ENCODE measurements at regions not wholly inside any gene's neighbourhood (a gene's known extent, or its start where the extent isn't known, plus 50 kb on each side); places are given as distances from the start of the nearest gene placed in this dataset.

DNA sequence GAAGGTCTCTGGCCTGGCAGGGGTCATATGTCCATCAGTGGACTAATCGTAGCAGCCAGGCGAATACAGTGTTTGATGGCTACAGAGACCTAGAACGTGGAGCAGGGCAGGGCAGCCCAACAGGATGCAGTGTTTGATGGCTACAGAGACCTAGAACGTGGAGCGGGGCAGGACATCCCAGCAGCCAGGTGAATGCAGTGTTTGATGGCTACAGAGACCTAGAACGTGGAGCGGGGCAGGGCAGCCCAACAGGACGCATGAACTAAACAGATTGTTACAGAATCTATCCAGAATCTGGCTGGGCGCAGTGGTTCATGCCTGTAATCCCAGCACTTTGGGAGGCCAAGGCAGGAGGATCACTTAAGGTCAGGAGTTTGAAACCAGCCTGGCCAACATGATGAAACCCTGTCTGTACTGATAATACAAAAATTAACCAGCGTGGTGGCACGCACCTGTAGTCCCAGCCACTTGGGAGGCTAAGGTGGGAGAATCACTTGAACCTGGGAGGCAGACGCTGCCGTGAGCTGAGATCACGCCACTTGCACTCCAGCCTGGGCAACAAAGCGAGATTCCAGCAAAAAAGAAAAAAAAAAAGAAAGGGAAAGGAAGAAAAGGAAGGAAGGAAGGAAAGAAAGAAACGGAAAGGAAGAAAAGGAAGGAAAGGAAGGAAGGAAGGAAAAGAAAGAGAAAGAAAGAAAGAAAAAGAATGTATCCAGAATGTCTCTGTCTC is 65.2 kb upstream of the RPH3AL start:
- Histone ChIP-seq H3K9me3 (no peaks in the 10 kb centered on the region), H3K4me1 (ENCODE audit: low read depth) (no peaks in the 10 kb centered on the region), H3K4me3 (no peak overlapping the region), H3K36me3 (ENCODE audit: low read depth) (no peaks in the 10 kb centered on the region)
- TF ChIP-seq CTCF (IDR thresholded peaks at IDR 0.05) = no peak
- DNase-seq = no peak
- no peak for ATAC-seq
- intact Hi-C loops (cut with DNase I, micrococcal nuclease) = loop anchor here in 1 of 2 donors (5.0 kb wide), 1 partner anchor 269 kb away; no protein-coding TSS in a partner anchor

- Histone ChIP-seq H3K4me1 (ENCODE audit: low read depth) (peaks cover 10% of the 10 kb centered on the region), H3K9me3 (no peaks in the 10 kb centered on the region), H3K4me3 (no peak overlapping the region), H3K36me3 (ENCODE audit: low read depth) (no peaks in the 10 kb centered on the region)
- ATAC-seq (peak; percentile 63), DNase-seq (peak in 1 of 3 donors; percentile 52)
- intact Hi-C loops (cut with DNase I, micrococcal nuclease) = loop anchor here in 1 of 2 donors (5.0 kb wide), 1 partner anchor 271 kb away; no protein-coding TSS in a partner anchor
- no peak for TF ChIP-seq CTCF (IDR thresholded peaks at IDR 0.05)
Measured at GRCh38 chr17:416293-417206, 63.9 kb upstream of the RPH3AL start.

DNA sequence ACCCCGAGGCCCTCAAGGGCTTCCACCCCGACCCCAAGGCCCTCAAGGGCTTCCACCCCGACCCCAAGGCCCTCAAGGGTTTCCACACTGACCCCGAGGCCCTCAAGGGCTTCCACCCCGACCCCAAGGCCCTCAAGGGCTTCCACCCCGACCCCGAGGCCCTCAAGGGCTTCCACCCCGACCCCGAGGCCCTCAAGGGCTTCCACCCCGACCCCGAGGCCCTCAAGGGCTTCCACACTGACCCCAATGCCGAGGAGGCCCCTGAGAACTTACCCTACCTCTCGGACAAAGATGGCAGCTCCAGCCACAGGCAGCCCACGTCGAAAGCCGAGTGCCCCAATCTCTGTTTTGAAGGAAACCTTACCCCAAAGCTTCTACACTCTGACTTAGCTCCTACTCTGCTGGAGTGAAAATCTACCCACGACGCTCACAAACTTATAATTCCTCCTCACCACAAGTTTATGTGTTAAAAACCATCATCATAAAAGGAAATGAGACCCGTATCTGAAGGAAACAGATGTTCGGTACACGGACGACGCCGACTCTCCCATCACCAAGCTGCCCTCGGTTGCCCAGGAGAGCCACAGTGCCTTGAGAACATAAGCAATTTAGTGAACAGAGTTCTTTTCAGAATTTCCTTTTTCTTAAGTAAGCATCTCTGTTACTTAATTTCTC is 61.2 kb upstream of the RPH3AL start:
- peaks cover 4% of the 10 kb centered on the region for H3K36me3 ChIP-seq (ENCODE audit: low read depth)
- ATAC-seq = no peak
- TF ChIP-seq CTCF (IDR thresholded peaks at IDR 0.05) = no peak
- H3K4me3 ChIP-seq = no peak overlapping the region
- H3K4me1 ChIP-seq (ENCODE audit: low read depth) = peaks cover 20% of the 10 kb centered on the region
- intact Hi-C loops (cut with DNase I, micrococcal nuclease) = loop anchor here in 1 of 2 donors (5.0 kb wide), 1 partner anchor 283 kb away; no protein-coding TSS in a partner anchor
- DNase-seq = no peak
- H3K9me3 ChIP-seq = no peaks in the 10 kb centered on the region

DNA sequence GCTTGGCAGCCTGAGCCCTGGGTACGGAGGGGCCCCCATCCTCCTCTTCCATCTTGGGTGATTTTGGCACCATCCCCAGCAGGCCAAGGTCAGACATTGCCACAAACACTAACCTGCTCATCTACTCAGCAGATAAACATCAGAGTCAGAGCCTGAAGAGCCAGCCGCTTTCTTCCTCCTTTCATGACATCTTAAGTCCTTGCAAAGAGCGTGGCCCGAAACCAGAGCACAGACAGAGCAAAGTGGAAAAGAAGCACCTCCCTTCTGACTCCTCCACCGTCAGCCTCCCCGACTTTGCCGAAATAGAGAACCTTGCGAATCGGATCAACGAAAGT is 60.4 kb upstream of the RPH3AL start:
- intact Hi-C loops (cut with DNase I, micrococcal nuclease) = loop anchor here in 1 of 2 donors (5.0 kb wide), 1 partner anchor 284 kb away; no protein-coding TSS in a partner anchor
- peaks cover 20% of the 10 kb centered on the region for H3K4me1 ChIP-seq (ENCODE audit: low read depth)
- TF ChIP-seq CTCF (IDR thresholded peaks at IDR 0.05) = no peak
- peaks cover 4% of the 10 kb centered on the region for H3K36me3 ChIP-seq (ENCODE audit: low read depth)
- H3K9me3 ChIP-seq = no peaks in the 10 kb centered on the region
- H3K4me3 ChIP-seq = no peak overlapping the region
- no peak for DNase-seq
- ATAC-seq = no peak

DNA sequence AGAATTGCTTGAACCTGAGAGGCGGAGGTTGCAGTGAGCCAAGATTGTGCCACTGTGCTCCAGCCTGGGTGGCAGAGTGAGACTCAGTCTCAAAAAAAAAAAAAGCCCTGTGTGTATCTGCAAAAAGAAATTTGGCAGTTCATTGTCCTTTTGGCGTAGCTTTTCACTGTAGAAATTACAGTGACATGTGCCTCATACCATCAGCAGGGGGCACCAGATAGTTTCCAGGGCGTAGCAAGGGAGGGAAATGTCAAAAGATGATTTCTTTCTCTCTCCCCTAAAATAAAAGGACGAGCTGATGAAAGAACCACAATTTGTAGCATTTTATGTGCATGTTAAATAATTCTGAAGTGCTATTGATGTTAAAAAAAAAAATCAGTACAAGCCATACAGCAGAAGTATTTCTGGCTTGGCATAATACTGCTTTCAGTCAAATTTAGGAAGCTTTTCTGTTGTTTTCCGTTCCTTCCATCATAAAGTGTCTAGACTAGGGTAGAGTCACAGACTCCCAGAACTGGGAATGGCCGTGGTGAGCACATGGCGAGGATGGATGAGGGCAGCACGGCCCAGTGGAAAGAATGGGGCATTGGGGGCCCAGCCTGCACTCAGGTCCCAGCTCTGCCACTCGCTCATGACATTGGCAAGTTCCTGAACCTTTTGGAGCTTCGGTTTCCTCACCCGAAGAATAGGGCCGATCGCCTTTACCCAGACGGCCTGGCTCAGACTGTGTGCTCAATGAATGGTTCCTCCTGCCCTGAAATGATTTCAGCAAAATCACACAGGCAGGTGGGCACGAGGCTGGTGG is 59.8 kb upstream of the RPH3AL start:
- Histone ChIP-seq H3K4me3 (no peak overlapping the region), H3K9me3 (no peaks in the 10 kb centered on the region), H3K36me3 (ENCODE audit: low read depth) (peaks cover 4% of the 10 kb centered on the region), H3K4me1 (ENCODE audit: low read depth) (peaks cover 20% of the 10 kb centered on the region)
- TF ChIP-seq CTCF (IDR thresholded peaks at IDR 0.05) = peak; percentile 73
- intact Hi-C loops (cut with DNase I, micrococcal nuclease) = loop anchor here in 1 of 2 donors (5.0 kb wide), 1 partner anchor 285 kb away; no protein-coding TSS in a partner anchor
- peak in 1 of 3 donors; percentile 75 for DNase-seq
- peak; percentile 18 for ATAC-seq

All from mucosa of descending colon (tissue), 3 donors.